Peyer's patch (tissue), 4 donors: ENCODE measurements at regions not wholly inside any gene's neighbourhood (a gene's known extent, or its start where the extent isn't known, plus 50 kb on each side); places are given as distances from the start of the nearest gene placed in this dataset.

ENCODE experiments used
- DNase-seq, 3 donors: peaks; one replicate each; pipeline ENCODE4 v3.0.0-alpha.2; 2017 to 2019
- H3K27ac ChIP-seq, 4 donors: fragments of 200-600 bp; sonication (generic); one replicate each; pipeline ENCODE4 v1.5.1; 2016 to 2019
- H3K27me3 ChIP-seq, 2 donors: fragments of 200-600 bp; sonication (generic); one replicate each; pipeline ENCODE4 v1.5.1; 2019
- H3K36me3 ChIP-seq, 3 donors: fragments of 200-600 bp; sonication (generic); one replicate each; pipeline ENCODE4 v1.5.1; 2016 to 2019
- H3K4me1 ChIP-seq, 4 donors: fragments of 200-600 bp; sonication (generic); one replicate each; pipeline ENCODE4 v1.5.1; 2016 to 2019
- H3K4me3 ChIP-seq, 4 donors: fragments of 200-600 bp; sonication (generic); 1 replicate in 3 of 4; 2 replicates in 1 of 4; pipeline ENCODE4 v1.5.1; 2016 to 2019; ENCODE audit warnings: mild to moderate bottlenecking in 1 of 4
- H3K9me3 ChIP-seq, 4 donors: fragments of 200-600 bp; sonication (generic); one replicate each; pipeline ENCODE4 v1.5.1; 2016 to 2019; ENCODE audit warnings: mild to moderate bottlenecking in 1 of 4
- POLR2A ChIP-seq, 2 donors: fragments of 450-650 bp; IDR thresholded peaks; one replicate each; pipeline ENCODE4 v1.5.1; 2017; ENCODE audit warnings: antibody characterized with exemption in 2 of 2, mild to moderate bottlenecking in 2 of 2, moderate library complexity in 2 of 2
- TF ChIP-seq, protein P1 (sequence below), 6 experiments: fragments of 450-650 bp in 4 of 6; fragments of 200-600 bp in 2 of 6; sonication (generic) in 1 of 6; IDR thresholded peaks; one replicate each; pipeline ENCODE4 v1.5.1; 2017 to 2019; ENCODE audit warnings: antibody characterized with exemption in 6 of 6, mild to moderate bottlenecking in 3 of 6, moderate library complexity in 1 of 6

DNA sequence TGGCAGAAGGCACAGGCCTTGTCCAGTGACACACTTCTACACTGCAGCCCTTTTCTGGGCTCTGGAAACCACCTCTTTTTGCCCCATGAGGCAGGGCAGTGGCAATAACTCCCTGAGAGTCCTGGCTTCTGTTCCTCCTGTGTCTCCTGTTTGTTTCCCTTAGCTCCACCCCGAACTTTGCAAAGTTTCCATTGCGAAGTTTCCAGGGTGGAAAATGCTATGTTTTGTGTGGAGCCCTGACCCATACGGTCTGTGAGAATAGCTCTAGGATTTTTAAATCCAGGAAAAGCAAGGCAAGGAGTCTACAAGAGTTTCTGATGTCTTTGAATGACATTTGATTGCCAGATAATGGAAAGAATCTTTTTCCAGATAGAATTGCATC is 92.2 kb upstream of the AKR1E2 start:
- no peaks in the 10 kb centered on the region for H3K4me1 ChIP-seq
- no peaks in the 10 kb centered on the region for H3K36me3 ChIP-seq
- H3K4me3 ChIP-seq = no peak overlapping the region
- H3K9me3 ChIP-seq = no peaks in the 10 kb centered on the region
- no peaks in the 10 kb centered on the region for H3K27me3 ChIP-seq
- no peak overlapping the region for H3K27ac ChIP-seq
- TF ChIP-seq, protein P1, sequence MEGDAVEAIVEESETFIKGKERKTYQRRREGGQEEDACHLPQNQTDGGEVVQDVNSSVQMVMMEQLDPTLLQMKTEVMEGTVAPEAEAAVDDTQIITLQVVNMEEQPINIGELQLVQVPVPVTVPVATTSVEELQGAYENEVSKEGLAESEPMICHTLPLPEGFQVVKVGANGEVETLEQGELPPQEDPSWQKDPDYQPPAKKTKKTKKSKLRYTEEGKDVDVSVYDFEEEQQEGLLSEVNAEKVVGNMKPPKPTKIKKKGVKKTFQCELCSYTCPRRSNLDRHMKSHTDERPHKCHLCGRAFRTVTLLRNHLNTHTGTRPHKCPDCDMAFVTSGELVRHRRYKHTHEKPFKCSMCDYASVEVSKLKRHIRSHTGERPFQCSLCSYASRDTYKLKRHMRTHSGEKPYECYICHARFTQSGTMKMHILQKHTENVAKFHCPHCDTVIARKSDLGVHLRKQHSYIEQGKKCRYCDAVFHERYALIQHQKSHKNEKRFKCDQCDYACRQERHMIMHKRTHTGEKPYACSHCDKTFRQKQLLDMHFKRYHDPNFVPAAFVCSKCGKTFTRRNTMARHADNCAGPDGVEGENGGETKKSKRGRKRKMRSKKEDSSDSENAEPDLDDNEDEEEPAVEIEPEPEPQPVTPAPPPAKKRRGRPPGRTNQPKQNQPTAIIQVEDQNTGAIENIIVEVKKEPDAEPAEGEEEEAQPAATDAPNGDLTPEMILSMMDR (IDR thresholded peaks at IDR 0.05) = no peak
- TF ChIP-seq POLR2A (IDR thresholded peaks at IDR 0.05) = no peak
- DNase-seq = no peak

DNA sequence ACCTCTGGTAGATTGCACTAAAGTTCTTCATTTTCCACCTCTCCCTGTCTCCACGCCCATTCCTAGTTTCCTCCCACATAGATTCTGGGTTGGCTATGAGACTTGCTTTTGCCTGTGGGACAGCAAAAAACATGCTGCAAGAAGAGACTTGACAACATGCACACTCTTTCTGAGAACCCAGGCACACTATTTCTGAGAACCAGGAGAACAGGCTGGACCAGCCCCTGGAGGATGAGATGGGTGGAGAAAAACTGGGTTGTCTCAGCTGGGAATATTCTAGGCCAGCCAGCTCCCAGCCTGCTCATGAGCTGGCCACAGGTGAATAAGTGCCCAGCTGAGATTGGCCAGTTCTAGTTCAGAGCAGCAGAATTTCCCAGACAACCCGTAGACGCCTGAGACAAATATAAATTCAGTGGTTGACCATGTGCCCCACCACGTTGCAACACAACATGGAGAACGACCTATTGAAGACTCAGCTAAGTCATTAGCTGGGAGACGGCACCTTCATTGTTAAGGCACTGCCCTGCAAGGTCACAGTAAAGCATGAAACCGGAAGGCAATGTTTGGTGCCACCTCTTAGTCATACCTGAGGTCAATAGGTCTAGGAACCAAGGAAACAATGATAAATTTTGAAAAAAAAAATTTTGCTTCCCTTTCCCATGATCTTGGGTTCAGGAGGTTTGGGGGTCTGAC is 92.7 kb upstream of the AKR1E2 start:
- no peak for DNase-seq
- no peak overlapping the region for H3K27ac ChIP-seq
- H3K4me3 ChIP-seq = no peak overlapping the region
- no peaks in the 10 kb centered on the region for H3K4me1 ChIP-seq
- TF ChIP-seq, protein P1 (IDR thresholded peaks at IDR 0.05) = no peak
- TF ChIP-seq POLR2A (IDR thresholded peaks at IDR 0.05) = no peak
- H3K27me3 ChIP-seq = no peaks in the 10 kb centered on the region
- no peaks in the 10 kb centered on the region for H3K9me3 ChIP-seq
- no peaks in the 10 kb centered on the region for H3K36me3 ChIP-seq

DNA sequence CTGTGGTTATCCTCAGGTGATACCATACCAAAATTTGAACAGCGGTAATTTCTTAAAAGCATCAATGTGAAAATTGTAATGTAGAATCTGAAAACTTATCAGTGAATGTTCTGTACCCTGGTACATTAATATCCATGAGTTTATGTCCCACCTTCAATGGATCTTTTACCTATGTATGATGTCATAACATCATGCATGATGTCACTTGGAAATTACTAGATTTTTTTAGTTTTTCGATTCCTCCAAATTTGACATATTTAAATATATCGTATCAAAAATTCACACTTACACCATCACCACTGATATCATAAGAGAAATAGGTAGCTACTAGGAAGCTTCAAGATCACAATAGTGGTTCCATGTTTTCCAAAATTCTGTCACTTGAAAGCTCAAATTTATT is 95.0 kb upstream of the AKR1E2 start:
- TF ChIP-seq, protein P1 (IDR thresholded peaks at IDR 0.05) = no peak
- TF ChIP-seq POLR2A (IDR thresholded peaks at IDR 0.05) = no peak
- no peaks in the 10 kb centered on the region for H3K4me1 ChIP-seq
- no peak for DNase-seq
- H3K27me3 ChIP-seq = no peaks in the 10 kb centered on the region
- H3K4me3 ChIP-seq = no peak overlapping the region
- no peak overlapping the region for H3K27ac ChIP-seq
- no peaks in the 10 kb centered on the region for H3K9me3 ChIP-seq
- no peaks in the 10 kb centered on the region for H3K36me3 ChIP-seq

DNA sequence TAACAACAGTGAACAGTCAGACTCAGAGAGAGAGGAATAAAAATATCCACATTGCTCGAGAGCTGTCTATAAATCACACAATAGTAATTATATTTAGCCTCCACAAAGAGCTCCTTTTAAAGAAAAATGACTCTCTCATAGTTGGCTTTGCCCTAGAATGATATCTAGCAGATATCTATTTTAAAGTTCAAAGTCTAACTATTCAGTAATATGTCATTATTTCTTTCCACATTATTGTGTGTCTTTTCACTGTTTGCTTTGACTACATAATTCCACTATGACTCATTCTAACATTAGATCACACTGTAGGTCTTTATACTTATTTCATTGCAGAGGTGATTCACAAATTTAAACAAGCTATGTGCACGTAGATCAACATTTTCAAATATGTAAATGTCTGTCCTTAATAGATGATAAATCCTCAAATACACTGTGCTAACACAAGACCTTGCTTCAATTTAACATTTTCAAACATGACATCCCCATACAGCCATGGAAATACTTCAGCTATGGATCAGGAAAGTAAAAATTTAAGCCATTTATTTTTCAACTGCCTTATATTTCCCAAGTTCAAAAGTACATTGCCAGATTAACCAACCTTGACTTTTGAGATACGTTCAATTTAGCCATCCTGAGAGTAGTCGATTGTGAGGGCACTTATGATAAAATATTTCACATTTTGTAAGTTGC is 99.9 kb upstream of the AKR1E2 start:
- no peak for TF ChIP-seq POLR2A (IDR thresholded peaks at IDR 0.05)
- TF ChIP-seq, protein P1 (IDR thresholded peaks at IDR 0.05) = no peak
- no peaks in the 10 kb centered on the region for H3K36me3 ChIP-seq
- DNase-seq = no peak
- peak overlapping the region in 2 of 4 donors; percentile 9 to 12 for H3K27ac ChIP-seq
- H3K9me3 ChIP-seq = no peaks in the 10 kb centered on the region
- H3K4me3 ChIP-seq = no peak overlapping the region
- no peaks in the 10 kb centered on the region for H3K27me3 ChIP-seq
- H3K4me1 ChIP-seq = peaks cover 0 to 3% (median 0%) of the 10 kb centered on the region in 4 donors

DNA sequence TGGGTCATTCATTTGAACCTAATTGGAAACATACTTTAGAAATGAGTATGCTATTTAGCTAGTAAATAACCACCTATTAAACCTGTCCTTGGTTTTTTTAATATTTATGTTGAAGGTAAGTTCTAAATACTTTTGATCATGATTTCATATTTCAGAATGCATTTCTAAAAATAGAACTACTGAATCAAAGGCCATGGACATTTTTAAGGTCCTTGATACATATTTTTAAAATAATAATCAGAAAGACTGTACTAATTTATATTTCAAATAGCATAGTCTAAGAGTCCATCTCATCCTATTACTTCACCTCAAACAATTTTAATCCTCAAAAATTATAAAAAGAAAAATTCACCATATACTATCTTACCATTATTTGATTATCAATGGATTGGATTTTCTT is 102.1 kb upstream of the AKR1E2 start:
- no peak for TF ChIP-seq POLR2A (IDR thresholded peaks at IDR 0.05)
- H3K27me3 ChIP-seq = no peaks in the 10 kb centered on the region
- no peak overlapping the region for H3K27ac ChIP-seq
- H3K36me3 ChIP-seq = no peaks in the 10 kb centered on the region
- no peak overlapping the region for H3K4me3 ChIP-seq
- no peaks in the 10 kb centered on the region for H3K9me3 ChIP-seq
- no peak for DNase-seq
- peaks cover 0 to 3% (median 0%) of the 10 kb centered on the region in 4 donors for H3K4me1 ChIP-seq

DNA sequence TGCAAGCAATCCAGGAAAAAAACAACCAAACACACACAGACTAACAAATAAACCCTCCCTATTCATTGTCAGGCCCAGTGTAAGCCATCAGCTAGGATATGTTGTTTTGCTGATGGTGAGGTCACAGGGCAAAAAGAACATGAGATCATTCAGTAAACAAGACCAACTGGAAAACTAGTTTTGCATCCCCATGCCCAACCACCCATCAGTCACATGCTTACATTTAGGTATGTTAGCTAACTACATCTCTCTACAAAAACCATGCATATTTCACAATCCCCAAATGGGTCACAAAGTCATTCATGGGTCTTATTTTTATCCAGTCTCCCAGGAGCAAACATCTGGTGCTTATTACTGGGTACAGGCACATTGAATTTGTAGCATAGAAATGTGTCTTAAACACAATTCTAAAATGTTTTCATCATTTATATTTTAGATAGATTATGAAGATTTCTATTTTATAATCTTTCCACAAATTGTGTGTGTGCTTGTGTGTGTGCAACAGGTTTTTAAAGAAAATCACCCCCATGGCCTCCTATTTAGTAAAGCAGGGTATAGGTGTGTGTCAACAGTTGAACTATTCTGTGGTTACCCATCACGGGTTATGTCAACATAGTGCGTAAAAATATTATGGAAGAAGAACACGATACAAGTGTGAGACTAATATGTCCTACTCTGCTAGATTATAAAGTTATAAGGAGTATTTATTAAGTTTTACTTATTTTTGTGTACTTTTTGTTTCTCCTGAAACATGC is 103.8 kb upstream of the AKR1E2 start:
- peaks cover 0 to 3% (median 0%) of the 10 kb centered on the region in 4 donors for H3K4me1 ChIP-seq
- H3K27me3 ChIP-seq = no peaks in the 10 kb centered on the region
- no peak overlapping the region for H3K4me3 ChIP-seq
- H3K9me3 ChIP-seq = no peaks in the 10 kb centered on the region
- DNase-seq = no peak
- no peak overlapping the region for H3K27ac ChIP-seq
- H3K36me3 ChIP-seq = no peaks in the 10 kb centered on the region
- TF ChIP-seq POLR2A (IDR thresholded peaks at IDR 0.05) = no peak
- TF ChIP-seq, protein P1 (IDR thresholded peaks at IDR 0.05) = no peak
